ENCODE measurements at regions not wholly inside any gene's neighbourhood (a gene's known extent, or its start where the extent isn't known, plus 50 kb on each side); places are given as distances from the start of the nearest gene placed in this dataset.
"Not testable (repeated sequence)": the region's sequence is repeated elsewhere in the genome, so short reads cannot be mapped to it uniquely, and the experiment has no call there.

- TF ChIP-seq FOSL2 (CRISPR knock-in tag; IDR thresholded peaks at IDR 0.05): peak; percentile 40; the same call in 1 of the 2 replicates
- TF ChIP-seq TCF7 (IDR thresholded peaks at IDR 0.05; ENCODE audit: low read depth): peak; percentile 10; the same call in 1 of the 2 replicates
- CTCF ChIA-PET (ENCODE audit: low intra/inter-chr PET ratio, low total read pairs); H3K4me3 ChIP-seq (replicated peaks in 1 of 3; ENCODE audit: insufficient read depth in 1 of 3, low read depth in 2 of 3, low read length in 3 of 3); DNase-seq (ENCODE audit: low spot score); H3K27ac ChIP-seq (ENCODE audit: extremely low read length, insufficient read depth, low read length); in situ Hi-C loops (cut with HindIII; ENCODE audit: extremely low pct_ligation_motif_present, low pct_unique_long_range_greater_than_20kb); H3K79me2 ChIP-seq (ENCODE audit: insufficient read depth, low read length); H3K27me3 ChIP-seq (ENCODE audit: control insufficient read depth in 1 of 2, insufficient read depth in 2 of 2, low read length in 2 of 2); H3K36me3 ChIP-seq (replicated peaks in 1 of 2; ENCODE audit: control insufficient read depth in 1 of 2, insufficient read depth in 2 of 2, low read length in 2 of 2); H3K4me1 ChIP-seq (ENCODE audit: insufficient read depth, low read length); POLR2A ChIA-PET; FAIRE-seq; H4K20me1 ChIP-seq (ENCODE audit: insufficient read depth, low read length); intact Hi-C loops (cut with micrococcal nuclease; ENCODE audit: unreplicated experiment); H3K9me3 ChIP-seq (ENCODE audit: low read length); BruUV-seq (replicated peaks); H3K4me2 ChIP-seq (ENCODE audit: low read depth, low read length); H2AFZ ChIP-seq (ENCODE audit: low read length); H3K9ac ChIP-seq (ENCODE audit: insufficient read depth, low read depth, low read length): not testable (repeated sequence)
- 5% methylated on average over 4 of the region's 6 CpGs for WGBS (ENCODE audit: low lambda C conversion rate)
- peak; percentile 99 for ATAC-seq
These were observed 172.8 kb upstream of the FAM240B start for GRCh38 chr9:38892539-38893232.

GRCh38 chr9:38886076-38886475 is 166.1 kb upstream of the FAM240B start:
- H4K20me1 ChIP-seq (ENCODE audit: insufficient read depth, low read length); H2AFZ ChIP-seq (ENCODE audit: low read length); CTCF ChIA-PET (ENCODE audit: low intra/inter-chr PET ratio, low total read pairs); intact Hi-C loops (cut with micrococcal nuclease; ENCODE audit: unreplicated experiment); POLR2A ChIA-PET; ATAC-seq; in situ Hi-C loops (cut with HindIII; ENCODE audit: extremely low pct_ligation_motif_present, low pct_unique_long_range_greater_than_20kb); H3K79me2 ChIP-seq (ENCODE audit: insufficient read depth, low read length); H3K9me3 ChIP-seq (ENCODE audit: low read length); FAIRE-seq; H3K36me3 ChIP-seq (replicated peaks in 1 of 2; ENCODE audit: control insufficient read depth in 1 of 2, insufficient read depth in 2 of 2, low read length in 2 of 2); H3K9ac ChIP-seq (ENCODE audit: insufficient read depth, low read depth, low read length); H3K27me3 ChIP-seq (ENCODE audit: control insufficient read depth in 1 of 2, insufficient read depth in 2 of 2, low read length in 2 of 2); BruUV-seq (replicated peaks); H3K27ac ChIP-seq (ENCODE audit: extremely low read length, insufficient read depth, low read length); H3K4me1 ChIP-seq (ENCODE audit: insufficient read depth, low read length); H3K4me3 ChIP-seq (replicated peaks in 1 of 3; ENCODE audit: insufficient read depth in 1 of 3, low read depth in 2 of 3, low read length in 3 of 3); DNase-seq (ENCODE audit: low spot score); H3K4me2 ChIP-seq (ENCODE audit: low read depth, low read length): not testable (repeated sequence)
- 17% methylated on average over 2 of the region's 5 CpGs for WGBS (ENCODE audit: low lambda C conversion rate)

GRCh38 chr9:38875616-38876015 is 155.7 kb upstream of the FAM240B start:
- H3K4me1 ChIP-seq (ENCODE audit: insufficient read depth, low read length); FAIRE-seq; H4K20me1 ChIP-seq (ENCODE audit: insufficient read depth, low read length); H3K36me3 ChIP-seq (replicated peaks in 1 of 2; ENCODE audit: control insufficient read depth in 1 of 2, insufficient read depth in 2 of 2, low read length in 2 of 2); H3K79me2 ChIP-seq (ENCODE audit: insufficient read depth, low read length); H3K4me3 ChIP-seq (replicated peaks in 1 of 3; ENCODE audit: insufficient read depth in 1 of 3, low read depth in 2 of 3, low read length in 3 of 3); CTCF ChIA-PET (ENCODE audit: low intra/inter-chr PET ratio, low total read pairs); H3K27ac ChIP-seq (ENCODE audit: extremely low read length, insufficient read depth, low read length); H3K27me3 ChIP-seq (ENCODE audit: control insufficient read depth in 1 of 2, insufficient read depth in 2 of 2, low read length in 2 of 2); POLR2A ChIA-PET; intact Hi-C loops (cut with micrococcal nuclease; ENCODE audit: unreplicated experiment); in situ Hi-C loops (cut with HindIII; ENCODE audit: extremely low pct_ligation_motif_present, low pct_unique_long_range_greater_than_20kb); BruUV-seq (replicated peaks); H3K9ac ChIP-seq (ENCODE audit: insufficient read depth, low read depth, low read length); H3K9me3 ChIP-seq (ENCODE audit: low read length); H3K4me2 ChIP-seq (ENCODE audit: low read depth, low read length); H2AFZ ChIP-seq (ENCODE audit: low read length); ATAC-seq: not testable (repeated sequence)
- peak; percentile 0 for DNase-seq (ENCODE audit: low spot score)
- WGBS (ENCODE audit: low lambda C conversion rate): 28% methylated on average over 5 of the region's 7 CpGs

DNA sequence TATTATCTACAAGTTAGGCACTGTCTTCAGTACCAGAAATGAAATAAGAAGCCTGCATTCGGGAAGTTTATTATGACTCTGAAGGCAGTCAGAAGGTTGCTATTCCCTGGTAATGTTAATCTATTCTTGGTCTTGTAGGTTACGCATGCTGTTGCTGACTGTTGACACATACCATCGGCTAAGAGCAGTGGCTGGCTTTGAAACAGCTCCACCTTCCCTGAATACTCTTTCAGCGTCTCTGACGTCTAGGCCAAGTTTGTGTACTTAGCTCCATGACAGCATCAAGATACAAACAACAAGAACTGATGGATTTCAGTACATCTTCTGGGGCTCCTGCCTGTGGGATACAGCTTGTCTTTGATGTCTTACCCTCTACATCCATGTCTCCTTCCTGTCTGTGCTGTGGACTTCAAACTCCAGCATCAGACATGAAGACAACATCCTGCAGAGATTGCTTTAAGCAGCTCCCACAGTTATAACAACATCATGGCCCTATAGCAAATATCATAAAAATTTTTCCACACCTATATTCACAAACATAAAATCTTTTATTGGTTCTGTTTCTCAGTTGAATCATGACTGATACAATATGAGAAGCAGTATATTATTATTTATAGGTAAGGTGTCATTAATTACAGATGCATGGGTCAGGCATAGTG is 151.5 kb upstream of the FAM240B start:
- H3K4me3 ChIP-seq (replicated peaks in 1 of 3; ENCODE audit: insufficient read depth in 1 of 3, low read depth in 2 of 3, low read length in 3 of 3); FAIRE-seq; H3K9ac ChIP-seq (ENCODE audit: insufficient read depth, low read depth, low read length); H3K4me1 ChIP-seq (ENCODE audit: insufficient read depth, low read length); BruUV-seq (replicated peaks); in situ Hi-C loops (cut with HindIII; ENCODE audit: extremely low pct_ligation_motif_present, low pct_unique_long_range_greater_than_20kb); H3K4me2 ChIP-seq (ENCODE audit: low read depth, low read length); POLR2A ChIA-PET; DNase-seq (ENCODE audit: low spot score); CTCF ChIA-PET (ENCODE audit: low intra/inter-chr PET ratio, low total read pairs); H3K27ac ChIP-seq (ENCODE audit: extremely low read length, insufficient read depth, low read length); H3K27me3 ChIP-seq (ENCODE audit: control insufficient read depth in 1 of 2, insufficient read depth in 2 of 2, low read length in 2 of 2); H3K36me3 ChIP-seq (replicated peaks in 1 of 2; ENCODE audit: control insufficient read depth in 1 of 2, insufficient read depth in 2 of 2, low read length in 2 of 2); intact Hi-C loops (cut with micrococcal nuclease; ENCODE audit: unreplicated experiment); H3K79me2 ChIP-seq (ENCODE audit: insufficient read depth, low read length); H2AFZ ChIP-seq (ENCODE audit: low read length); ATAC-seq; H3K9me3 ChIP-seq (ENCODE audit: low read length); H4K20me1 ChIP-seq (ENCODE audit: insufficient read depth, low read length): not testable (repeated sequence)
- WGBS (ENCODE audit: low lambda C conversion rate): no CpG with 5 or more reads among the region's 5 CpGs

Measured in HepG2 (cell line).